ENCODE measurements at regions not wholly inside any gene's neighbourhood (a gene's known extent, or its start where the extent isn't known, plus 50 kb on each side); places are given as distances from the start of the nearest gene placed in this dataset.

DNA sequence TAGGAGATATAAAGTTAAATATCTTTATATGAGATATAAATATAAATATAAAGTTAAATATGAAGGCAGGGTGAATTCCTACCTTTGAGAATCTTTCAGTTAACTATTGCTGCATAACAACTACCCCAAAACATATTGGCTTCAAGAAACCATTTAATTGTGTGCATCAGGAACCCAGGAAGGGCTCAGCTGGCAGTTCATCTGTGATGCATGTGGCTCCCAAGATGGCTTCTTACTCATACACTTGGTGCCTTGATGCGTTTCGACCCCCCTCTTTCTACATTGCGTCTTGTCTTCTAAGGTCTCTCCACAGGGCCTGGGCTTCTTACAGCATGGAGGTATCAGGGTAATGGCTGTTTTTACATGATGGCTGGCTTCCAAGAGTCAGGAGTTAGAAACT is 253.9 kb upstream of the CRY1 start:
- DNase-seq (ENCODE audit: low read depth): no peak

GRCh38 chr12:107349008-107349747 is 255.8 kb upstream of the CRY1 start:
- DNase-seq (ENCODE audit: low read depth): peak; percentile 90

DNA sequence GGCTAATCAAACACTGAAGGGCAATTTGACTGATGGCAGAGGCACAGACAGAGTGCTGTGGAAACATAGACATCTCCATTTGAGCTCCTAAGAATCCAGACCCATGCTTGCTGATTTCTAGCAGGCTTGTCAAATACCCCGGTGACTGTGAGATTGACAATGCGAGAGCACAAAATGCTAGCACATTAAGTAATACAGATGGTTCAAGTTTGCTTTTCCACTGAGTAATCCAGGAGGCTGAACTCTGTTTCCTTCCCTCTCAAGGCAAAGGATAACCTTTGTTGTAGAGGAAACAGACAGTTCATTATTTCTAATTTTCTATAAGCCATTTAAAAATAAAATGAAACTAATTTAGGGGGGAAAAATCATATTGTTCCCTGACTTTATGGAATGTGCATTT is 256.5 kb upstream of the CRY1 start:
- DNase-seq (ENCODE audit: low read depth): no peak

- DNase-seq (ENCODE audit: low read depth): no peak
Observed at GRCh38 chr12:107351109-107351508, 257.8 kb upstream of the CRY1 start.

- DNase-seq (ENCODE audit: low read depth): no peak
Observed at GRCh38 chr12:107351713-107352112, 258.4 kb upstream of the CRY1 start.

DNA sequence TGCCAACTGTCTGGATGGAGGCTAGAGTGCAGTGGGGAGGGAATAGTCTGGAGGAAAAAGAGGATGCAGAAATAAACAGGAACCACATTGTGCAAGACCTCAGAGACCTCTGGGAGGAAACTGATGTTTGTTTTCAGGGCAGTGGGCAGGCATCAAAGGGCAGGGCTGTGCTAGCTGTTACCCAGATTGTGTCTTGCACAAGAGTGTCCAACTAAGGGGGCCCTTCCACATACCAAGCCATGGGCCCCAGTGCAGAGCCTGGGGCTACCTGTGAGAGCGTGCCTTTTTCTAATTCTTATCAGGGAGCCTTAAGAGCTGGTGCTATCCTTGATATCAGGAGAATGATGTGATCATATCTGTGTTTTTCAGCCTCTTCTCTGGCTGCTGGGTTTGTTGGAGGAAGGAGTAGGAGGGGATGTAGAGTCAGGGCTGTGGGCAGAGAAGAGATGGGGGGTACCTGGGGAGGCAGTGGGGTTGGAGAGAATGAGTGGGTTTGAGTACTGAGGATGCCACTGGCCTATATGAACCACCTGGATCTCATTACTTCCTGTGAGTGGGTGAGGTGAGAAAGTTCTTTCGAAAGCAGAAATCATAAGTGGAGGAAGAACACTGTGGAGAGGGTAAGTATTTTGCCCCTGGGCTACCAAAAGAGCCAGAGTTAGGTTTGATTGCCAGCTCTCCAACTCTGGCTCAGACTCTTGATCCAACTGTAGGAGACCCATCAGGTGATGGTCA is 259.2 kb upstream of the CRY1 start:
- peak; percentile 37 for DNase-seq (ENCODE audit: low read depth)

DNA sequence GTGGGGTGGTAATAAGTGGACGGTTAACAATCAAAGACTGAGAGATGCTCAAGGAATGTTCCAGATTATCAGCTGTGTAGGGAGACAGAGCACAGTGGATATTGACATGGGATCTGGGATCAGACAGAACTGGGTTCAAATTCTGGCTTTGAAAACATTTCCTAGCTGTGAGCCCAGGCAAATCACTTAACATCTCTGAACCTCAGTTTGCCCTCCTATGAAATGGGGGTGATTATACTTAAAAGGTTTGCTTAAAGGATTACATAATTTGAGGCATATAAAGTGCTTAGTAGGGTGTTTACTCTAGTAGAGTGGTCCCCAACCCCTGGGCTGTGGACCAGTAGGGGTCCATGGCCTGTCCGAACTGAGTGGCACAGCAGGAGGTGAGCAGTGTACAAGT is 260.0 kb upstream of the CRY1 start:
- no peak for DNase-seq (ENCODE audit: low read depth)

DNA sequence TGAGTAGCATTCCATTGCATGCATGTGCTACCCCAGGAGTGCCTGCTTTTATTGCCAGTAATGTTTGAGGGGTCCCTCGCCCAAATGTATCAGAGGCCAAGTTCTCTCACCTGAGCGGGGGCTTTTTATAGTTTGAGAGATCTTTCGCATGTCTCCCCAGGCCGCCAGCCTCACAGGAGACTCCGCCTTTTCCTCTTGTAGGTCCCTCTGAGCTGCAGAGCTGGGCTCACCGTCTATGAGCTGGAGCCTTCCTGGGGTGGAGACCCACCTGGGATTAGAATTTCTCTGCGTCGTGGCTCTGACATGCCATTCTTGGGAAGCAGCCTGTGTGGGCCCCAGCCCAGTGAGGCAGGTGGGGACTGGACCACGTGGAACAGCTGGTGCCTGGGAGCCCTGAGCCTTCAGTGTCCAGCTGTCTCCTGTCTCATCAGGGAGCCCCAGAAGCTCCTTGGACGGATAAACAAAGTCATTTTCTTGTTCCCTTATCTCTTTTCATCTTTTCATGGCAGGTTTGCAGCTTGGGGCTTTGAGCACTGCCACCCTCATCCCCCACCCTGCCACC is 261.7 kb upstream of the CRY1 start:
- DNase-seq (ENCODE audit: low read depth): no peak

DNA sequence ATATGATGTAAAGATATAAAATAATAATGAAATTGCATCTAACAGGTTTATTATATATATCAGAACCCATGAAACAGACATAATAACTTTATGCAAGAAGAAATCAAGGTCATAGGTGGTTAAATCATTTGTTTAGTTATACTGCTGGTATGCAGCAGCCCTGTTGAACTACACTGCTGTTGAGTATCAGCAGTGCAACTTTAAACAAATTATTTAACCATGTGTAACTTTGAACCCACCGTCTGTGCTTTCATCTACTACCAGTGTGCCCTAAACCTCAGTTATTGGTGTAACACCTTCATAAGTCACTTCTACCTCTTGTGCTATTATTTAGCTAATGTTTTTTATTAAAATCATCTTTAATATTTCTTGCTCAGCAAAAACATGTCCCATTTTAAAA is 262.3 kb upstream of the CRY1 start:
- no peak for DNase-seq (ENCODE audit: low read depth)

GRCh38 chr12:107356266-107356936 is 263.1 kb upstream of the CRY1 start:
- peak; percentile 96 for DNase-seq (ENCODE audit: low read depth)

GRCh38 chr12:107356937-107357295 is 263.6 kb upstream of the CRY1 start:
- no peak for DNase-seq (ENCODE audit: low read depth)

DNA sequence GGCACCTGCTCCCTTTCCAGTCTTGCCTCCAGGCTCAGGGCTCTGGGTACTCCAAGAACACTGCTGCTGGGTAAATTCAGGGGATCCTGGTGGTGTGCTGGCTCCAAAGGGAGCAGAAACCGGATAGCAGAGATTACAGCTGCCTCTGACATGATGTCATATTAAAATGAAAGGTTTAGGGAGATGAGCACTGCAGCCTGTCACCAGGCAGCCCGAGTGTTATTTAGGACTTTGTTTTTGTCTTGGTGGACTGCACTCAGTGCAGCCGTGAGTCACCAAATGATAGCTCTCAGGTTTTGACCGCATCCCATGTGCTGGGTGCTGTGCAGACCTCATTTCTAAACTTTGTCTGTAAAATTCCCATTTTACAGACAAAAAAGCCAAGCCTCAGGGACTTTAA is 266.0 kb upstream of the CRY1 start:
- DNase-seq (ENCODE audit: low read depth): peak; percentile 86

DNA sequence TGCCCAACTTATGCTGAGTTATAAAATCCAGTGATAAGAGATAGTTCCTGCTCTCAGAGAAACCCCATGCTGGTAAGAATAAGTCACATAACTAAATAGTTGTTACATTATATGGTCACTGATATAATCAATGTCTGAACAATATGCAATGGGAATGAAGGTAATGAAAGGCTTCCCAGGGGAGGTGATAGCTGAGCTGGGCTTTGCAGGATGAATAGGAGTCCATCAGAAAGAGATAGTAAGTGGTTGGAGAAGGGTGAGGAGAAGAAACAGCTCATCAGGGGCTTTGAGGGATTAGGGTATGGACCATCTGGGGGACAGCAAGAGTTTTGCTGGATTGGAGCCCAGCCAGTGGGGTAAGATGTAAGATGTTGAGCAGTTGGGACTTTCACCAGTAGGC is 266.7 kb upstream of the CRY1 start:
- no peak for DNase-seq (ENCODE audit: low read depth)

DNA sequence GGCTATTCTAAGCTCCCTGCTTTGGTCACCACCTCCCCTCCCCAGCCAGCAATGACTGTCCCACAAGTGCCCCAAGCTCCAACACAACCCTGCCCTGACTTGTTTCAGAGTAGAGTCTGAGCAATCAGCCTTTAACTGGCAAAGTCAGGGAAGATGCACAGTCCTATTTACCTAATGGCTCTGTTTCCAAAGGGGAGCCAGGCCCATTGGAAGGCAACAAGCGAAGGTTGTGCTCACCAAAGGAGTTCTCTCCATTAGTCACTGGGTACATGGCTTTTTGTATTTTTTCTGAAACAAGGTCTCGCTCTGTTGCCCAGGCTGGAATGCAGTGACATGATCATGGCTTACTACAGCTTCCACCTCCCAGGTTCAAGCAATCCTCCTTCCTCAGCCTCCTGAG is 267.1 kb upstream of the CRY1 start:
- no peak for DNase-seq (ENCODE audit: low read depth)

DNA sequence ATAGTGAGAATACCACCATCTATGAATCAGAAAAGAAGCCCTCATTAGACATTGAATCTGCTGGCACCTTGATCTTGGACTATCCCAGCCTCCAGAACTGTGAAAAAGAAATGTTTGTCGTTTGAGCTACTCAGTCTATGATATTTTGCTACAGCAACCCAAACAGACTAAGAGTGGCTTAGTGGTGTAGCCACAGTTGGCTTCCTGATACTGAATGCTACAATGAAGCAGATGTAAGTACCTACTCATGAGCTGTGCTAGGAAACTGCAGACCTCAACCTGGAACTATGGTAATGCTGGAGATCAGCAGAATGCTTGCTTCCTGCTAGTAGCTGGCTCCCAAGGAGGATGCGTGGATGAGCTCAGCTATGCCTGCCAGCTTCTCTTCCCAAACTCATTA is 268.6 kb upstream of the CRY1 start:
- DNase-seq (ENCODE audit: low read depth): no peak

DNA sequence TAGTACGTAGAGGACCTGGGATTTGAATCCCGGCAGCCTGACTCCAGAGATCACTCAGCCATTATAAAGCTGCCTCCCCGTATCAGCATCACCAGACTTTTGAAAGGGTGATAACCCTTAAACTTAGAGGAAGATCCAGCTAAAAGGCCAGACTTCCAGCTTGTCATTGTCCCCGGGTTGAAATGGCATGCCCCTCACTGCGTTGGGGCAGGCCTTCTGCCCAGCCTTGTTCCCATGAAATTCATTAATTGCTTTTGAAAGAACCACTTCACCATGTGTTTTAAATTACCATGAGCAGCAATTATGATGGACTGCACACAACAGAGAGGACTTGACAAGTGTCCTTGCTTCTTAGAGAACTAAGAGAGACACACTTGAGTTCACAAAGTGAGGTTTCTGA is 269.6 kb upstream of the CRY1 start:
- no peak for DNase-seq (ENCODE audit: low read depth)

- DNase-seq (ENCODE audit: low read depth): no peak
Observed at GRCh38 chr12:107364875-107365518, 271.6 kb upstream of the CRY1 start.

GRCh38 chr12:107365703-107366102 is 272.4 kb upstream of the CRY1 start:
- DNase-seq (ENCODE audit: low read depth): no peak

DNA sequence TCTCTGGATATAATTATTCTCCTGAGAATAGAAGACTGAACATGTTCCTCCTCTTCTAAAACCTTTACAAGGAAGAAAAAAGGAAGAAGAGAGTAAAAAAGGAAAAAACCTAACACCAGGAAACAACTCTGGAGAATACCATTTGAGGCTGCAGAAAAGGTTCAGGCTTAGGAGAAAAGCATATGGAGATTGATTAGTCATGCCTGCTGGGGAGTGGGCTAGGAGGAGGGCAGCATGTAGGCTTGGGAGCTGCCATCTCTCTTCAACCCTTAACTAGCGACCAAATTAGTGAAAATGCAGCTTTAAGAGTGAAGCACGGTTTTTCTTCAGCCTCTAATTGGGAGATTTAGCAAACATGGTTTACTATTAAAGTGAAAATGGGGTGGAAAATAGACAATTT is 273.0 kb upstream of the CRY1 start:
- no peak for DNase-seq (ENCODE audit: low read depth)

DNA sequence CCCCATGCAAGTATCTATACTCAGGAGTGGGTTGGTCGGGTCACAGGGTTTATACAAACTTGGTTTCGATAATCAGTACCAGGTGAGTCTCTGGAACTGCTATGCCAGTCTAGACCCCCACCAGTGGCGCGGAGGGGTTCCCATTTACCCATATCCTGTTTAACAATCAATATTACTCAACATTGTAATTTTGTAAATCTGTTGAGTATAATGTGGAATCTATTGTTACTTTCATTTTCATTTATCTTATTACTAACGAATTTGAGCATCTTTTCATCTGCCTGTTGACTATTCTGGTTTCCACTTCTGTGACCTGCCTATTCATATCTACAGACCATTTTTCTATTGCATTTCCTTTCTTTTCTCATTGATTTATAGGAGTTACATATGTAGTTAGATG is 275.2 kb upstream of the CRY1 start:
- no peak for DNase-seq (ENCODE audit: low read depth)

GRCh38 chr12:107369006-107369405 is 275.7 kb upstream of the CRY1 start:
- DNase-seq (ENCODE audit: low read depth): no peak

DNA sequence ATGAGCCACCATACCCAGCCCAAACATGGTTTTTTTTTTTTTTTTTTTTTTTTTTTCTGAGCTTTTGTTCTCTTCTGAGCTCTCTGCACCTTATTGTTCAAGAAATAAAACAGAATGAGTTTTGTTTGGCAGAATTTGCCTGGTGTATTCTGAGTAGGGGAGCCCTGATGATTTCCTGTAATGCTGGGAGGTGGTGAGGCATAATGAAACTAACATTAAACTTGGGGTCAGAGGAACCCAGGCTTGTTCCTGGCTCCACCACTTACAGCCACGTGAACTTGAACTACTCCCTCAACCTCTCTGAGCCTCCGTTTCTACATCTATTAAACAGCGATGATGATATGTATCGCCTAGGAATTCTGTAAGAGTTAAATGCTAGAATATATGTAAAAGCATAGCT is 276.3 kb upstream of the CRY1 start:
- no peak for DNase-seq (ENCODE audit: low read depth)
